Neural crest cell (in vitro differentiated cells): ENCODE measurements at regions not wholly inside any gene's neighbourhood (a gene's known extent, or its start where the extent isn't known, plus 50 kb on each side); places are given as distances from the start of the nearest gene placed in this dataset.

ENCODE experiments used
- DNase-seq: peaks from one replicate; pipeline ENCODE4 v3.0.0; 2021; ENCODE audit warnings: low read depth, mixed read lengths, low spot score
- H3K27ac Mint-ChIP-seq: one replicate; pipeline ENCODE4 v1.8.0; 2021; ENCODE audit warnings: mild to moderate bottlenecking, mixed read lengths; ENCODE audit not compliant: unreplicated experiment
- H3K27me3 Mint-ChIP-seq: 2 replicates; pipeline ENCODE4 v1.8.0; 2021; ENCODE audit warnings: low read depth, mild to moderate bottlenecking, mixed read lengths
- H3K36me3 Mint-ChIP-seq: 2 replicates; pipeline ENCODE4 v1.8.0; 2021; ENCODE audit warnings: low read depth, mild to moderate bottlenecking, mixed read lengths
- H3K4me1 Mint-ChIP-seq: 2 replicates; pipeline ENCODE4 v1.8.0; 2021; ENCODE audit warnings: mixed read lengths
- H3K4me3 Mint-ChIP-seq: one replicate; pipeline ENCODE4 v1.8.0; 2021; ENCODE audit warnings: mild to moderate bottlenecking, mixed read lengths
- H3K9me3 Mint-ChIP-seq: 2 replicates; pipeline ENCODE4 v1.8.0; 2021; ENCODE audit warnings: mixed read lengths
- TF ChIP-seq, protein P1 (sequence below): fragments of 200-600 bp; sonication (generic); conservative IDR thresholded peaks from 2 replicates; pipeline ENCODE4 v1.5.0; 2021; ENCODE audit warnings: antibody characterized with exemption, mild to moderate bottlenecking

DNA sequence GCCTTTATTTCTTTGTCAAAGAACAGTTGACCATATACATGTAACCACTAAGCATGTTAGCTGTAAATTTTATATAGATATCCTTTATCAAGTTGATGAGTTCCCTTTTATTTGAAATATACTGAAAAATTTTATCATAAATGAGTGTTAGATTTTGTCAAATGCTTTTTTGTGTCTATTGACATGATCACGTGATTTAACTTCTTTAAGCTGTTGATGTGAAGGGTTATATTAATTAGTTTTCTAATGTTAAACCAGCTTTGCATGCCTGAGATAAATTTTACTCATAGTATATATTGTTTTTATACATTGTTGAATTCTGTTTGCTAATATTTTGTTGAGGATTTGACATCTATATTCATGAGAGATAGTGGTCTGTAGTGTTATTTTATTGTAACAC is 241.9 kb upstream of the CDH20 start:
- no peak overlapping the region for H3K4me3 Mint-ChIP-seq
- H3K27ac Mint-ChIP-seq: no peak overlapping the region
- H3K9me3 Mint-ChIP-seq: no peaks in the 10 kb centered on the region
- TF ChIP-seq, protein P1, sequence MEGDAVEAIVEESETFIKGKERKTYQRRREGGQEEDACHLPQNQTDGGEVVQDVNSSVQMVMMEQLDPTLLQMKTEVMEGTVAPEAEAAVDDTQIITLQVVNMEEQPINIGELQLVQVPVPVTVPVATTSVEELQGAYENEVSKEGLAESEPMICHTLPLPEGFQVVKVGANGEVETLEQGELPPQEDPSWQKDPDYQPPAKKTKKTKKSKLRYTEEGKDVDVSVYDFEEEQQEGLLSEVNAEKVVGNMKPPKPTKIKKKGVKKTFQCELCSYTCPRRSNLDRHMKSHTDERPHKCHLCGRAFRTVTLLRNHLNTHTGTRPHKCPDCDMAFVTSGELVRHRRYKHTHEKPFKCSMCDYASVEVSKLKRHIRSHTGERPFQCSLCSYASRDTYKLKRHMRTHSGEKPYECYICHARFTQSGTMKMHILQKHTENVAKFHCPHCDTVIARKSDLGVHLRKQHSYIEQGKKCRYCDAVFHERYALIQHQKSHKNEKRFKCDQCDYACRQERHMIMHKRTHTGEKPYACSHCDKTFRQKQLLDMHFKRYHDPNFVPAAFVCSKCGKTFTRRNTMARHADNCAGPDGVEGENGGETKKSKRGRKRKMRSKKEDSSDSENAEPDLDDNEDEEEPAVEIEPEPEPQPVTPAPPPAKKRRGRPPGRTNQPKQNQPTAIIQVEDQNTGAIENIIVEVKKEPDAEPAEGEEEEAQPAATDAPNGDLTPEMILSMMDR: no peak
- DNase-seq: no peak
- no peaks in the 10 kb centered on the region for H3K36me3 Mint-ChIP-seq
- no peaks in the 10 kb centered on the region for H3K4me1 Mint-ChIP-seq
- H3K27me3 Mint-ChIP-seq: no peaks in the 10 kb centered on the region

- no peaks in the 10 kb centered on the region for H3K27me3 Mint-ChIP-seq
- H3K4me3 Mint-ChIP-seq: no peak overlapping the region
- no peaks in the 10 kb centered on the region for H3K36me3 Mint-ChIP-seq
- TF ChIP-seq, protein P1: no peak
- DNase-seq: no peak
- no peaks in the 10 kb centered on the region for H3K9me3 Mint-ChIP-seq
- H3K4me1 Mint-ChIP-seq: no peaks in the 10 kb centered on the region
- no peak overlapping the region for H3K27ac Mint-ChIP-seq
Observed at GRCh38 chr18:61093965-61094364, 239.3 kb upstream of the CDH20 start.

- Mint-ChIP-seq H3K36me3 (no peaks in the 10 kb centered on the region), H3K27ac (no peak overlapping the region), H3K4me3 (no peak overlapping the region), H3K27me3 (peaks cover 2% of the 10 kb centered on the region), H3K9me3 (no peaks in the 10 kb centered on the region), H3K4me1 (no peaks in the 10 kb centered on the region)
- TF ChIP-seq, protein P1: no peak
- DNase-seq: no peak
Observed at GRCh38 chr18:61096226-61096625, 237.0 kb upstream of the CDH20 start.

GRCh38 chr18:61107113-61107512 is 226.1 kb upstream of the CDH20 start:
- DNase-seq: no peak
- Mint-ChIP-seq H3K4me1 (no peaks in the 10 kb centered on the region), H3K27me3 (no peaks in the 10 kb centered on the region), H3K9me3 (peaks cover 4% of the 10 kb centered on the region), H3K36me3 (no peaks in the 10 kb centered on the region), H3K27ac (no peak overlapping the region), H3K4me3 (no peak overlapping the region)
- TF ChIP-seq, protein P1: no peak

- no peak for DNase-seq
- Mint-ChIP-seq H3K4me3 (no peak overlapping the region), H3K27me3 (no peaks in the 10 kb centered on the region), H3K4me1 (no peaks in the 10 kb centered on the region), H3K36me3 (no peaks in the 10 kb centered on the region), H3K9me3 (no peaks in the 10 kb centered on the region), H3K27ac (no peak overlapping the region)
- TF ChIP-seq, protein P1: no peak
Observed at GRCh38 chr18:61108706-61109105, 224.5 kb upstream of the CDH20 start.

GRCh38 chr18:61123309-61123708 is 209.9 kb upstream of the CDH20 start:
- TF ChIP-seq, protein P1: no peak
- Mint-ChIP-seq H3K4me1 (no peaks in the 10 kb centered on the region), H3K4me3 (no peak overlapping the region), H3K9me3 (no peaks in the 10 kb centered on the region), H3K36me3 (no peaks in the 10 kb centered on the region), H3K27me3 (no peaks in the 10 kb centered on the region), H3K27ac (no peak overlapping the region)
- no peak for DNase-seq
